DND-41 (cell line): ENCODE measurements at regions not wholly inside any gene's neighbourhood (a gene's known extent, or its start where the extent isn't known, plus 50 kb on each side); places are given as distances from the start of the nearest gene placed in this dataset.

Experiments
- ATAC-seq: fragments of 200-7000 bp; cut with Tn5 transposase; 3 replicates; pipeline ENCODE4 v1.9.1; 2021; ENCODE audit warnings: low read depth; ENCODE audit not compliant: insufficient read depth
- DNase-seq: peaks from one replicate; pipeline ENCODE4 v3.0.0-alpha.2; 2020
- H2AFZ ChIP-seq: 2 replicates; pipeline ENCODE4 v1.6.0; 2012; ENCODE audit warnings: low read depth, low read length
- H3K27ac ChIP-seq: 2 replicates; pipeline ENCODE4 v1.5.1; 2012; ENCODE audit warnings: low read length, inconsistent platforms
- H3K27me3 ChIP-seq: fragments of 200-600 bp; sonication (generic); 2 replicates; pipeline ENCODE4 v1.6.0; 2012; ENCODE audit warnings: low read length, mild to moderate bottlenecking, inconsistent platforms; ENCODE audit not compliant: insufficient read depth, poor library complexity
- H3K36me3 ChIP-seq: 2 replicates; pipeline ENCODE4 v1.5.1; 2012; ENCODE audit warnings: low read length, inconsistent platforms; ENCODE audit not compliant: insufficient read depth
- H3K4me1 ChIP-seq: 2 replicates; pipeline ENCODE4 v1.5.1; 2012; ENCODE audit warnings: mild to moderate bottlenecking, low read length; ENCODE audit not compliant: insufficient read depth
- H3K4me2 ChIP-seq: 2 replicates; pipeline ENCODE4 v1.6.0; 2012; ENCODE audit warnings: mild to moderate bottlenecking, moderate library complexity, low read length, inconsistent platforms; ENCODE audit not compliant: insufficient read depth
- H3K4me3 ChIP-seq, 2 experiments: fragments of 200-600 bp in 1 of 2; shearing (Covaris generic) in 1 of 2; 2 replicates each; pipeline ENCODE4 v1.5.1; 2012 to 2016; ENCODE audit warnings: inconsistent platforms in 2 of 2, low read length in 2 of 2, mild to moderate bottlenecking in 2 of 2, low read depth in 1 of 2, moderate library complexity in 1 of 2
- H3K79me2 ChIP-seq: 2 replicates; pipeline ENCODE4 v1.6.0; 2012; ENCODE audit warnings: low read length, inconsistent platforms; ENCODE audit not compliant: insufficient read depth
- H3K9ac ChIP-seq: 2 replicates; pipeline ENCODE4 v1.6.0; 2012; ENCODE audit warnings: low read depth, mild to moderate bottlenecking, inconsistent platforms, low read length, moderate library complexity
- H3K9me3 ChIP-seq: 2 replicates; pipeline ENCODE4 v1.5.1; 2012; ENCODE audit warnings: low read length, moderate library complexity, mild to moderate bottlenecking, inconsistent platforms; ENCODE audit not compliant: insufficient read depth, severe bottlenecking
- H4K20me1 ChIP-seq: 2 replicates; pipeline ENCODE4 v1.6.0; 2012; ENCODE audit warnings: low read length; ENCODE audit not compliant: insufficient read depth
- EZH2 ChIP-seq: IDR thresholded peaks from 3 replicates; pipeline ENCODE4 v1.6.1; 2012; ENCODE audit warnings: borderline replicate concordance, low read depth, mild to moderate bottlenecking, moderate library complexity, low read length, inconsistent platforms; ENCODE audit not compliant: severe bottlenecking
- TF ChIP-seq, protein P1 (sequence below): IDR thresholded peaks from 2 replicates; pipeline ENCODE4 v1.5.1; 2012; ENCODE audit warnings: borderline replicate concordance, low read length, moderate library complexity, mild to moderate bottlenecking; ENCODE audit not compliant: poor library complexity, severe bottlenecking; ENCODE audit errors: extremely low read depth

DNA sequence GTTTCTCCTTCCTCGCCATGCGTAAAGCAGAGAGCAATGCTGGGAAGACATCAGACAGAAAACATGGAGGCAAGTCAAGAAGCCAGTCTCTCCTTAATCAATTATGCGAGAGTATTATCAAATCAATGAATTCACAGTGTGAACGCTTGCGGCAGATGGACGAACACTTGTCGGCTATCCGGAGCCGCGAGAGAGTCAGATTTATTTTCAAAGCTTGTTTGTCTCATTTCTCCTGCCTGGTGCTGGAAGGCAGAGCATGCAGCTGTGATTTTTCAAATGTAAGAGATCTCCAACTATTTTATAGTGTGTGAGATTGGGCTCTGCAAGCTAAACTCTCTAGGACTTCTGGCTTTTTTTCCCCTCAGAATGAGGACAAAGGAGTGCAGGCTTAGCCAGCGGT lies 252.3 kb downstream of the SNX10 start:
- no peak for TF ChIP-seq EZH2
- TF ChIP-seq, protein P1, sequence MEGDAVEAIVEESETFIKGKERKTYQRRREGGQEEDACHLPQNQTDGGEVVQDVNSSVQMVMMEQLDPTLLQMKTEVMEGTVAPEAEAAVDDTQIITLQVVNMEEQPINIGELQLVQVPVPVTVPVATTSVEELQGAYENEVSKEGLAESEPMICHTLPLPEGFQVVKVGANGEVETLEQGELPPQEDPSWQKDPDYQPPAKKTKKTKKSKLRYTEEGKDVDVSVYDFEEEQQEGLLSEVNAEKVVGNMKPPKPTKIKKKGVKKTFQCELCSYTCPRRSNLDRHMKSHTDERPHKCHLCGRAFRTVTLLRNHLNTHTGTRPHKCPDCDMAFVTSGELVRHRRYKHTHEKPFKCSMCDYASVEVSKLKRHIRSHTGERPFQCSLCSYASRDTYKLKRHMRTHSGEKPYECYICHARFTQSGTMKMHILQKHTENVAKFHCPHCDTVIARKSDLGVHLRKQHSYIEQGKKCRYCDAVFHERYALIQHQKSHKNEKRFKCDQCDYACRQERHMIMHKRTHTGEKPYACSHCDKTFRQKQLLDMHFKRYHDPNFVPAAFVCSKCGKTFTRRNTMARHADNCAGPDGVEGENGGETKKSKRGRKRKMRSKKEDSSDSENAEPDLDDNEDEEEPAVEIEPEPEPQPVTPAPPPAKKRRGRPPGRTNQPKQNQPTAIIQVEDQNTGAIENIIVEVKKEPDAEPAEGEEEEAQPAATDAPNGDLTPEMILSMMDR, result no peak
- H3K9me3 ChIP-seq, result no peaks in the 10 kb centered on the region
- peaks cover 22% of the 10 kb centered on the region for H3K27me3 ChIP-seq
- no peaks in the 10 kb centered on the region for H3K4me1 ChIP-seq
- no peaks in the 10 kb centered on the region for H3K79me2 ChIP-seq
- no peak overlapping the region for H3K4me2 ChIP-seq
- no peak for DNase-seq
- no peaks in the 10 kb centered on the region for H4K20me1 ChIP-seq
- H3K4me3 ChIP-seq, result no peak overlapping the region
- H3K9ac ChIP-seq, result no peak overlapping the region
- no peak overlapping the region for H3K27ac ChIP-seq
- no peaks in the 10 kb centered on the region for H3K36me3 ChIP-seq
- no peak overlapping the region for H2AFZ ChIP-seq
- no peak for ATAC-seq

DNA sequence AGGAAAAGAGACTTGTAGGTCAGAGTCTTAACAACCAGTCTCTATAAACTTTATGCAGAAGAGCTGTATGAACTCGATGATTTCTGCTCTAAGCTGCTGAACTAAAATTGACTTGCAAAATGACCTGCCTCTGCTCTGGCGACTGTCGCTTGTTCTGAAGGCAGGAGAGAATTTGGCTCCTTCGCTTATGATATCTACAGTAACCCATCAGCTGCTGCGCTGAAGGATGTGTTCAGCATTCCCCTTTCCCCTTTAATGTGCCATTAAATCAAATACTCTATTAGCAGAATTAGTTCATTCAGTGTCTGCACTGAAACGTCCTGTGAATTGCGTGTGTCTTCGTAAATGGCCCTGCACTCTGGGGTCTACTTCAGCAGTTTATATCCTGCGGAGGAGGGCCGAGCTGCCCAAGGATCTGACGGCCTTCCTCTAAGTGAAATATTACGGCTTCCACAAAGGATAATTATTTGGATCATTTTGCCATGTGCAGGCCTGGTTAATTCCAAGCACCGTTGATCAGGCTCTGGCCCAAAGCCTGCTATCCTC lies 254.9 kb downstream of the SNX10 start:
- no peaks in the 10 kb centered on the region for H3K9me3 ChIP-seq
- no peaks in the 10 kb centered on the region; the same call in 1 of the 2 replicates for H4K20me1 ChIP-seq
- H3K4me3 ChIP-seq, result no peak overlapping the region
- no peaks in the 10 kb centered on the region for H3K79me2 ChIP-seq
- TF ChIP-seq, protein P1, result no peak
- TF ChIP-seq EZH2, result no peak
- H3K9ac ChIP-seq, result no peak overlapping the region
- no peak overlapping the region for H2AFZ ChIP-seq
- DNase-seq (no peak), ATAC-seq (no peak)
- no peak overlapping the region for H3K27ac ChIP-seq
- peaks cover 3% of the 10 kb centered on the region for H3K27me3 ChIP-seq
- no peak overlapping the region for H3K4me2 ChIP-seq
- H3K4me1 ChIP-seq, result no peaks in the 10 kb centered on the region
- H3K36me3 ChIP-seq, result no peaks in the 10 kb centered on the region

DNA sequence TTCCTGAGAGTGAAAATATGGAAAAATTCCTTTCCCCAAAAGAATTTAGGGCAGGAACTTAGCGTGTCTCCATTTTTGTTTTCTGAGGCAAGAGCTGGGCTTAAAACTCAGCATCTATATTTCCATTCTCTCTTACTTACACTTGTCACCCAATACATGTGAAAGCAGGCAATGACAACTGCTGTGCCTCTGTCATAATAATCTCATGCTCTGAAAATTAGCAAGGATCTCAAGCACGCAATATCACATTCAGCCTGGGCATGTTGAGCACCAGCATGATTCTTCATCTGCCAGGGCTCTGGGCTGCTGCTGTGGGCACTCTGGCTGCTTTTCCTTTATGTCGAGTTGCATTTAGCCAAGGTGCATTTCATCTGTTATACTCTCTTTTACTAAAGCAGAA lies 255.5 kb downstream of the SNX10 start:
- Histone ChIP-seq H2AFZ (no peak overlapping the region), H3K79me2 (no peaks in the 10 kb centered on the region), H3K9ac (no peak overlapping the region), H4K20me1 (no peaks in the 10 kb centered on the region; the same call in 1 of the 2 replicates), H3K4me3 (no peak overlapping the region), H3K4me1 (no peaks in the 10 kb centered on the region), H3K27me3 (peaks cover 6% of the 10 kb centered on the region), H3K27ac (no peak overlapping the region), H3K9me3 (no peaks in the 10 kb centered on the region), H3K4me2 (no peak overlapping the region), H3K36me3 (no peaks in the 10 kb centered on the region)
- TF ChIP-seq EZH2, result no peak
- TF ChIP-seq, protein P1, result no peak
- DNase-seq, result no peak
- no peak for ATAC-seq
